Endothelial cell of umbilical vein (primary cell): ENCODE measurements at regions not wholly inside any gene's neighbourhood (a gene's known extent, or its start where the extent isn't known, plus 50 kb on each side); places are given as distances from the start of the nearest gene placed in this dataset.

Experiments used
- BruUV-seq: library from RNA; stranded (reverse); fragments of 400-500 nt; replicated peaks from 2 replicates; lab custom pipeline; 2021; lab: Mats Ljungman, UMichigan
- CTCF ChIA-PET: fragments of 300-600, 350-600 bp; sonication (Branson Sonifier 250); formaldehyde crosslinking; loops from one replicate; lab custom pipeline; 2021; ENCODE audit warnings: antibody characterized with exemption, inconsistent platforms; lab: Charles Lee
- POLR2A ChIA-PET: fragments of 300-600, 350-600 bp; sonication (Branson Sonifier 250); formaldehyde crosslinking; loops from one replicate; lab custom pipeline; 2021; ENCODE audit warnings: antibody characterized with exemption, inconsistent platforms; lab: Charles Lee
- DNase-seq: peaks from one replicate; pipeline ENCODE4 v3.0.0-alpha.2; 2011; ENCODE audit warnings: low read depth, low spot score
- FAIRE-seq: peaks from 2 replicates; lab custom pipeline; 2011; peaks lifted over from hg19 to GRCh38; lab: Jason Lieb, UNC
- H2AFZ ChIP-seq: 2 replicates; pipeline ENCODE4 v1.6.0; 2012; ENCODE audit warnings: low read depth, low read length, control low read depth, inconsistent platforms
- H3K27ac ChIP-seq: 2 replicates; pipeline ENCODE4 v1.5.1; 2011; ENCODE audit warnings: low read depth, mild to moderate bottlenecking, control low read depth, low read length, moderate library complexity; ENCODE audit not compliant: insufficient read depth
- H3K27me3 ChIP-seq, 2 experiments: 2 replicates each; pipeline versions ENCODE4 v1.6.0 to v1.6.1; 2011; ENCODE audit warnings: low read length in 2 of 2, mixed read lengths in 1 of 2; ENCODE audit not compliant: control insufficient read depth in 2 of 2, insufficient read depth in 2 of 2
- H3K36me3 ChIP-seq, 2 experiments: 2 replicates in 1 of 2; 3 replicates in 1 of 2; pipeline ENCODE4 v1.5.1; 2011; ENCODE audit warnings: low read length in 2 of 2, mild to moderate bottlenecking in 1 of 2, moderate library complexity in 1 of 2; ENCODE audit not compliant: control insufficient read depth in 2 of 2, insufficient read depth in 2 of 2; ENCODE audit errors: extremely low read depth in 1 of 2
- H3K4me1 ChIP-seq: 3 replicates; pipeline ENCODE4 v1.5.1; 2011; ENCODE audit warnings: mild to moderate bottlenecking, low read length; ENCODE audit not compliant: control insufficient read depth, insufficient read depth; ENCODE audit errors: extremely low read depth
- H3K4me2 ChIP-seq: 2 replicates; pipeline ENCODE4 v1.6.1; 2011; ENCODE audit warnings: low read length, control low read depth, mixed read lengths; ENCODE audit not compliant: insufficient read depth
- H3K4me3 ChIP-seq, 3 experiments: fragments of 200-600 bp in 1 of 3; sonication (generic), shearing (Covaris generic) in 1 of 3; replicated peaks in 1 of 3; 2 replicates each; pipeline ENCODE4 v1.5.1; 2011 to 2016; ENCODE audit warnings: control low read depth in 3 of 3, low read length in 3 of 3, mild to moderate bottlenecking in 2 of 3, inconsistent platforms in 1 of 3, low read depth in 1 of 3, moderate library complexity in 1 of 3; ENCODE audit not compliant: insufficient read depth in 1 of 3
- H3K79me2 ChIP-seq: 2 replicates; pipeline ENCODE4 v1.6.0; 2012; ENCODE audit warnings: low read length, inconsistent platforms; ENCODE audit not compliant: control insufficient read depth, insufficient read depth
- H3K9ac ChIP-seq: replicated peaks from 2 replicates; pipeline ENCODE3; 2011; ENCODE audit warnings: low read length, control low read depth; ENCODE audit not compliant: insufficient read depth; ENCODE audit errors: extremely low read depth
- H3K9me1 ChIP-seq: replicated peaks from 3 replicates; pipeline ENCODE4 v1.6.0; 2011; ENCODE audit warnings: mild to moderate bottlenecking, low read length; ENCODE audit not compliant: control insufficient read depth, insufficient read depth; ENCODE audit errors: extremely low read depth
- H3K9me3 ChIP-seq: replicated peaks from 2 replicates; pipeline ENCODE4 v1.5.1; 2012; ENCODE audit warnings: low read length, inconsistent platforms; ENCODE audit not compliant: control insufficient read depth, insufficient read depth
- H4K20me1 ChIP-seq: replicated peaks from 2 replicates; pipeline ENCODE3; 2011; ENCODE audit warnings: mild to moderate bottlenecking, low read length; ENCODE audit not compliant: control insufficient read depth, insufficient read depth; ENCODE audit errors: extremely low read depth
- CTCF ChIP-seq, 2 donors: IDR thresholded peaks; 1 replicate in 1 of 2; 2 replicates in 1 of 2; pipeline ENCODE4 v1.5.1; 2011; ENCODE audit warnings: low read length in 2 of 2, mild to moderate bottlenecking in 2 of 2, moderate library complexity in 2 of 2, control low read depth in 1 of 2, inconsistent platforms in 1 of 2, low read depth in 1 of 2; ENCODE audit not compliant: insufficient read depth in 1 of 2; ENCODE audit errors: extremely low read depth in 1 of 2
- EZH2 ChIP-seq: IDR thresholded peaks from 2 replicates; pipeline ENCODE4 v1.6.1; 2012; ENCODE audit warnings: borderline replicate concordance, low read depth, mild to moderate bottlenecking, moderate library complexity, low read length, inconsistent platforms; ENCODE audit not compliant: severe bottlenecking
- FOS ChIP-seq: IDR thresholded peaks from 2 replicates; pipeline ENCODE4 v1.6.1; 2011; ENCODE audit warnings: mild to moderate bottlenecking, low read length, moderate library complexity, borderline replicate concordance; ENCODE audit not compliant: insufficient read depth
- GATA2 ChIP-seq: IDR thresholded peaks from 2 replicates; pipeline ENCODE4 v1.7.0; 2011; ENCODE audit warnings: low read depth, mild to moderate bottlenecking, moderate library complexity, mixed read lengths, low read length; ENCODE audit not compliant: insufficient read length, insufficient read depth
- JUN ChIP-seq: IDR thresholded peaks from 2 replicates; pipeline ENCODE4 v1.6.1; 2011; ENCODE audit warnings: borderline replicate concordance, low read depth; ENCODE audit not compliant: insufficient read length, insufficient read depth
- MAX ChIP-seq: IDR thresholded peaks from 2 replicates; pipeline ENCODE4 v1.6.1; 2011; ENCODE audit not compliant: insufficient read depth, insufficient read length
- MYC ChIP-seq: IDR thresholded peaks from one replicate; pipeline ENCODE4 v1.6.1; 2011; ENCODE audit warnings: mild to moderate bottlenecking, low read depth, low read length
- POLR2A ChIP-seq: IDR thresholded peaks from 2 replicates; pipeline ENCODE4 v1.6.1; 2012; ENCODE audit warnings: low read depth, mild to moderate bottlenecking, control low read depth, low read length
- POLR2AphosphoS5 ChIP-seq: IDR thresholded peaks from 2 replicates; pipeline ENCODE4 v1.6.1; 2012; ENCODE audit warnings: low read depth, mild to moderate bottlenecking, control low read depth, low read length, moderate library complexity; ENCODE audit not compliant: insufficient read depth
- dilution Hi-C: fragments of 300-500 bp; cut with MboI; formaldehyde crosslinking; loops from one replicate; pipeline ENCODE4 v1.15.0; 2019; ENCODE audit warnings: low sequenced_read_pairs; ENCODE audit not compliant: extremely low pct_ligation_motif_present
- intact Hi-C: fragments of 100-400 bp; cut with micrococcal nuclease; formaldehyde crosslinking; loops from one replicate; pipeline ENCODE4 v1.10.0; 2022

DNA sequence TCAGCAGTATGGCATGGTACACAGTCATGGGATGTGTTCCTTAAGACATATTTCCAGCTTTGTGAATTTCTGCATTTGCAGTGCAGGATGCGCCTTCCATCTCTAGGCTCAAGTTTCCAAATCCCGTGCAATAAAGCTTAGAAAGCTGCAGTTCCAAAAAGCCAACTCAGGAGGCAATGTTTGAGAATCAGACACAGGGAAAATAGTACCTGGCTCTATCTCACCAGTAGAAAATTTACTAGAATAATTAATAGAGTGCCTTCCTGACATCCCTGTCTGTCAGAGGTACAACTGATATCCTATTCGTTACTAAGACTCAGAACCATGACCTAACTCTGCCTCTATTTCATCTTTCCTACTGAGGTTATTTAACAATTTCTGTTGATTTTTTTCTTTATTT, 1333.0 kb downstream of the PCDH19 start:
- no peaks in the 10 kb centered on the region for H3K4me1 ChIP-seq
- H2AFZ ChIP-seq = no peak overlapping the region
- H3K27ac ChIP-seq = no peak overlapping the region
- no peaks in the 10 kb centered on the region for H4K20me1 ChIP-seq
- H3K4me2 ChIP-seq = no peak overlapping the region
- H3K9me3 ChIP-seq = no peaks in the 10 kb centered on the region
- no peak for FAIRE-seq
- no peak for TF ChIP-seq JUN
- no peak for TF ChIP-seq GATA2
- no peak for TF ChIP-seq MYC
- no peak for TF ChIP-seq MAX
- TF ChIP-seq CTCF (IDR thresholded peaks at IDR 0.05; ENCODE audit: extremely low read depth in 1 of 2, insufficient read depth in 1 of 2, low read depth in 1 of 2, low read length in 2 of 2) = no peak
- no peak for TF ChIP-seq POLR2AphosphoS5
- no peak for TF ChIP-seq FOS
- TF ChIP-seq POLR2A = no peak
- no peak for TF ChIP-seq EZH2
- H3K4me3 ChIP-seq = no peak overlapping the region
- ChIA-PET CTCF (no interaction called here), POLR2A (no interaction called here)
- H3K36me3 ChIP-seq = no peaks in the 10 kb centered on the region
- intact Hi-C loops = no loop called here
- no TSS peak for BruUV-seq
- H3K9ac ChIP-seq = no peak overlapping the region
- dilution Hi-C loops = no loop called here
- H3K79me2 ChIP-seq = no peaks in the 10 kb centered on the region
- no peaks in the 10 kb centered on the region for H3K9me1 ChIP-seq
- DNase-seq = no peak
- no peaks in the 10 kb centered on the region for H3K27me3 ChIP-seq
